Glomerular endothelial cell (primary cell): ENCODE measurements at regions not wholly inside any gene's neighbourhood (a gene's known extent, or its start where the extent isn't known, plus 50 kb on each side); places are given as distances from the start of the nearest gene placed in this dataset.

Source experiments
- DNase-seq: peaks from one replicate; pipeline ENCODE4 v3.0.0-alpha.2; 2011; ENCODE audit warnings: low read depth, low spot score; ENCODE audit errors: extremely low read depth

- no peak for DNase-seq
These were observed 100.1 kb downstream of the HRH4 start for GRCh38 chr18:24560511-24560981.

GRCh38 chr18:24561369-24561965 is 101.0 kb downstream of the HRH4 start:
- DNase-seq = no peak

GRCh38 chr18:24567199-24567598 is 106.8 kb downstream of the HRH4 start:
- DNase-seq = no peak

- DNase-seq = no peak
These were observed 110.3 kb downstream of the HRH4 start for GRCh38 chr18:24570716-24571115.

- no peak for DNase-seq
These were observed 122.3 kb downstream of the HRH4 start for GRCh38 chr18:24582771-24583170.

GRCh38 chr18:24584205-24584604 is 123.8 kb downstream of the HRH4 start:
- DNase-seq = no peak

- no peak for DNase-seq
These were observed 124.4 kb downstream of the HRH4 start for GRCh38 chr18:24584813-24585212.

- no peak for DNase-seq
These were observed 125.6 kb downstream of the HRH4 start for GRCh38 chr18:24585996-24586566.

- no peak for DNase-seq
These were observed 126.4 kb downstream of the HRH4 start for GRCh38 chr18:24586662-24587360.

- DNase-seq = no peak
These were observed 128.0 kb downstream of the HRH4 start for GRCh38 chr18:24588440-24588839.

GRCh38 chr18:24590946-24591345 is 130.5 kb downstream of the HRH4 start:
- no peak for DNase-seq

- no peak for DNase-seq
These were observed 133.0 kb downstream of the HRH4 start for GRCh38 chr18:24593401-24593800.

GRCh38 chr18:24593886-24594285 is 133.4 kb downstream of the HRH4 start:
- DNase-seq = no peak

GRCh38 chr18:24595561-24596031 is 135.2 kb downstream of the HRH4 start:
- no peak for DNase-seq

GRCh38 chr18:24600076-24600654 is 139.7 kb downstream of the HRH4 start:
- peak; percentile 50 for DNase-seq

GRCh38 chr18:24601585-24601984 is 141.1 kb downstream of the HRH4 start:
- DNase-seq = no peak

- DNase-seq = no peak
These were observed 141.8 kb downstream of the HRH4 start for GRCh38 chr18:24602201-24602600.

GRCh38 chr18:24603151-24603550 is 142.7 kb downstream of the HRH4 start:
- no peak for DNase-seq

- DNase-seq = no peak
These were observed 145.0 kb downstream of the HRH4 start for GRCh38 chr18:24605444-24605843.

GRCh38 chr18:24609254-24609653 is 148.8 kb downstream of the HRH4 start:
- DNase-seq = no peak

GRCh38 chr18:24611075-24611474 is 150.6 kb downstream of the HRH4 start:
- no peak for DNase-seq
